Bronchial epithelial cell (primary cell): ENCODE measurements at regions not wholly inside any gene's neighbourhood (a gene's known extent, or its start where the extent isn't known, plus 50 kb on each side); places are given as distances from the start of the nearest gene placed in this dataset.
A peak's percentile ranks its signal among the peaks of the same experiment; 100 is the strongest.

ENCODE experiments used
- DNase-seq: peaks from one replicate; pipeline ENCODE4 v3.0.0-alpha.2; 2010; ENCODE audit warnings: low read depth
- FAIRE-seq: peaks from 2 replicates; lab custom pipeline; 2011; peaks lifted over from hg19 to GRCh38; lab: Jason Lieb, UNC
- H3K27me3 ChIP-seq: 2 replicates; pipeline ENCODE4 v1.5.1; 2011; ENCODE audit warnings: low read length; ENCODE audit not compliant: control insufficient read depth, insufficient read depth
- H3K36me3 ChIP-seq: 2 replicates; pipeline ENCODE4 v1.5.1; 2011; ENCODE audit warnings: low read length; ENCODE audit not compliant: control insufficient read depth, insufficient read depth
- H3K4me3 ChIP-seq: 2 replicates; pipeline ENCODE4 v1.5.1; 2011; ENCODE audit warnings: mild to moderate bottlenecking, low read depth, low read length, control low read depth
- CTCF ChIP-seq: IDR thresholded peaks from 2 replicates; pipeline ENCODE4 v1.5.1; 2011; ENCODE audit warnings: mild to moderate bottlenecking, moderate library complexity, low read length, control low read depth, inconsistent platforms; ENCODE audit not compliant: insufficient read depth, severe bottlenecking

- FAIRE-seq (no peak), DNase-seq (no peak)
- Histone ChIP-seq H3K36me3 (no peaks in the 10 kb centered on the region), H3K4me3 (no peak overlapping the region), H3K27me3 (no peaks in the 10 kb centered on the region)
- no peak for TF ChIP-seq CTCF
These were observed 888.7 kb upstream of the ZWINT start for GRCh38 chr10:57249615-57250281.

DNA sequence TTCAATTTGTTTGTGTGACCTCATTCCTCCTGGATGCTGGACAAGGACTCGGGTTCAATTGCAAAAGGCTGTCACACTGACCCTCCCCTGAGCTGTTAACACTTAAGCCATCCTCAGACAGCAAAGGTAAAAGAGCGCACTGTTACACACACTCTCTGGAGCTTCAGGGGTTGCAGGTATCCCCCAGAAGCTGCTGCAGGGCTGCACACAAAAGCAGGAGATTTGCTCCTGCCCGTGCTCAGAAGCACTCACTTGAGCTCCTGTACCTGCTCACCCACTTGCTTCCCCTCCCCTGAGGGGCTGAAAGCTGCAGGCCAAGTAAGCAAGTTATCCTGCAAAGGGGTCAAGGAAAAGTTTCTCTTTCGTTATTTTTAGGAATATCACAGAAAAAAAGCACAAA lies 886.2 kb upstream of the ZWINT start:
- Histone ChIP-seq H3K27me3 (no peaks in the 10 kb centered on the region), H3K4me3 (no peak overlapping the region), H3K36me3 (no peaks in the 10 kb centered on the region)
- FAIRE-seq, result peak; percentile 70
- DNase-seq, result no peak
- TF ChIP-seq CTCF, result no peak

DNA sequence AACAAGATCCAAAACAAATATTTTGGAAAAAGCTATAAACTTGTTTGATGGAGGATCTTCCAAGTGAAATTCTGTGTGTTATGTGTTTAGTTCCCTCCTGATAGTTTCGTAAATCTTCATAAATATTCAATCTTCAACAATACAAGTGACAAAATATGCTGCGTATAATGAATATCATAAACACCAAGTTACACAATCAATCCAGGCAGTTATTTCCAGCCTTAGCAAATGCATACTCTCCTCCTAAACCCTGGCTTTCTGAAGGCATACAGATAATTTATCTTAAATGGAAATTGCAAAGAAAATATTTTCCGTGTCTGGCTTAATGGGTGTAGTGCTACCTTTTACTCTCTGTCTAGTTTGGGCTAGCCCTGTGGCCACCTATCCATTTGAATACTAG lies 864.9 kb upstream of the ZWINT start:
- Histone ChIP-seq H3K27me3 (no peaks in the 10 kb centered on the region), H3K36me3 (no peaks in the 10 kb centered on the region), H3K4me3 (no peak overlapping the region)
- DNase-seq (no peak), FAIRE-seq (no peak)
- no peak for TF ChIP-seq CTCF

DNA sequence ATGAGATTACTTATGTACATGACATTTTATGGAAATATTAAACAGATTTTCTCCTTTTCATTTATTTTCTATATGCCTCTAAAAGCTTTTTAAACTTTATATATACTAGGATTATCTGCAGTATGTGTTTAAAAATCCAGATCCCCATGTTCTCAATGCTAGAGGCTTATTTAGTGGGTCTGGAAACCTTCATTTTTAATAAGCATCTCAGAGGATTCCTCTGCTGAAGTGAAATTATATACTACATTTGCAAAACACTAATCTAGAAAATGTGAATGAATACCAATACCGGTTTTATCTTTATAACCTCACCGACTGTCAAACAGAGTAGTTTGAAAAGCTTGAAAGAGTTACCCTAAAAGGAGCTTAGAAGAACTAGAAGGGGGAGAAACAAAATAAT lies 863.8 kb upstream of the ZWINT start:
- Histone ChIP-seq H3K27me3 (no peaks in the 10 kb centered on the region), H3K4me3 (no peak overlapping the region), H3K36me3 (no peaks in the 10 kb centered on the region)
- FAIRE-seq, result no peak
- TF ChIP-seq CTCF, result no peak
- DNase-seq, result no peak

GRCh38 chr10:57222603-57223002 lies 861.5 kb upstream of the ZWINT start:
- TF ChIP-seq CTCF, result no peak

DNA sequence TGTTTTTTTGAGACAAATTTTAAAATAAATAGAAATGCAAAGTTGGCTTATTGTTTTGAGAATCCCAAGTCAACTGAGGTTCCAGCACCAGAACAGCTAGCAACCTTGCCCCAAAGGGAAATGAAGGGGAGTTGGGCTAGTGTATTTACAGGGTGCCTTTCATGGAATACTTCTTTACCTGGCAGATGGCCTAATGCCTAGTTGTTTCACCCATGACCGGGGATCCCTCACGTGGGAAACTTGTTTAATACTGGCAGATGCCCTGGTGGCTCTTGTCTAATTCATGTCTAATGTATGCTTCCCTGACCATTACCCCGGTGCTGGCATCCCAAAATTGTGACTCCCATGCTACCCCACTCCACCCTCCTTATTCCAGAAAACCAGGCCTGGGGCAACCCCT lies 861.1 kb upstream of the ZWINT start:
- no peak overlapping the region for H3K4me3 ChIP-seq
- FAIRE-seq (no peak), DNase-seq (no peak)
- H3K36me3 ChIP-seq, result no peaks in the 10 kb centered on the region
- TF ChIP-seq CTCF, result no peak
- no peaks in the 10 kb centered on the region for H3K27me3 ChIP-seq

More at GRCh38 chr10:57222603-57223002, 861.5 kb upstream of the ZWINT start:
- no peak for FAIRE-seq
- no peak for DNase-seq
- no peaks in the 10 kb centered on the region for H3K27me3 ChIP-seq
- H3K4me3 ChIP-seq, result no peak overlapping the region
- no peaks in the 10 kb centered on the region for H3K36me3 ChIP-seq
